Stimulated activated CD4-positive, alpha-beta T cell treated with anti-CD3 and anti-CD28 coated beads, Interleukin-12 subunit alpha, Interleukin-12 subunit beta, amount 100 ng/mL, for 48 hours (primary cell): ENCODE measurements at regions not wholly inside any gene's neighbourhood (a gene's known extent, or its start where the extent isn't known, plus 50 kb on each side); places are given as distances from the start of the nearest gene placed in this dataset.
"Not testable (repeated sequence)": the region's sequence is repeated elsewhere in the genome, so short reads cannot be mapped to it uniquely, and the experiment has no call there.

Experiments used
- DNase-seq, 3 donors: peaks; one replicate each; pipeline ENCODE4 v3.0.0-alpha.2; 2020; ENCODE audit warnings: low read depth in 2 of 3, low spot score in 1 of 3

GRCh38 chr10:84698989-84699388 is 370.6 kb downstream of the CCSER2 start:
- no peak for DNase-seq

- no peak for DNase-seq
Observed at GRCh38 chr10:84700668-84701369, 372.4 kb downstream of the CCSER2 start.

- no peak for DNase-seq
Observed at GRCh38 chr10:84701370-84701720, 373.0 kb downstream of the CCSER2 start.

- no peak for DNase-seq
Observed at GRCh38 chr10:84704101-84704500, 375.7 kb downstream of the CCSER2 start.

- no peak for DNase-seq
Observed at GRCh38 chr10:84706431-84706830, 378.0 kb downstream of the CCSER2 start.

GRCh38 chr10:84706875-84707274 is 378.5 kb downstream of the CCSER2 start:
- DNase-seq = no peak

- DNase-seq = no peak
Observed at GRCh38 chr10:84715911-84716310, 387.5 kb downstream of the CCSER2 start.

- no peak for DNase-seq
Observed at GRCh38 chr10:84718877-84719616, 390.7 kb downstream of the CCSER2 start.

- no peak for DNase-seq
Observed at GRCh38 chr10:84719687-84720086, 391.3 kb downstream of the CCSER2 start.

- DNase-seq = no peak
Observed at GRCh38 chr10:84727398-84727797, 399.0 kb downstream of the CCSER2 start.

GRCh38 chr10:84739126-84739525 is 410.7 kb downstream of the CCSER2 start:
- DNase-seq = not testable (repeated sequence)

GRCh38 chr10:84739641-84740040 is 411.3 kb downstream of the CCSER2 start:
- no peak for DNase-seq

- no peak for DNase-seq
Observed at GRCh38 chr10:84743483-84743882, 415.1 kb downstream of the CCSER2 start.

GRCh38 chr10:84755311-84755710 is 426.9 kb downstream of the CCSER2 start:
- no peak for DNase-seq

- DNase-seq = not testable (repeated sequence)
Observed at GRCh38 chr10:84756653-84757052, 428.3 kb downstream of the CCSER2 start.

- not testable (repeated sequence) for DNase-seq
Observed at GRCh38 chr10:84761994-84762614, 433.7 kb downstream of the CCSER2 start.

- DNase-seq = no peak
Observed at GRCh38 chr10:84762754-84763394, 434.5 kb downstream of the CCSER2 start.

- DNase-seq = no peak
Observed at GRCh38 chr10:84763965-84764364, 435.6 kb downstream of the CCSER2 start.

GRCh38 chr10:84765086-84765485 is 436.7 kb downstream of the CCSER2 start:
- DNase-seq = no peak

GRCh38 chr10:84765656-84766055 is 437.3 kb downstream of the CCSER2 start:
- no peak for DNase-seq

- DNase-seq = no peak
Observed at GRCh38 chr10:84766923-84767322, 438.5 kb downstream of the CCSER2 start.

- no peak for DNase-seq
Observed at GRCh38 chr10:84768132-84768531, 439.7 kb downstream of the CCSER2 start.
